Fibroblast of lung (primary cell): ENCODE measurements at regions not wholly inside any gene's neighbourhood (a gene's known extent, or its start where the extent isn't known, plus 50 kb on each side); places are given as distances from the start of the nearest gene placed in this dataset.
A peak's percentile ranks its signal among the peaks of the same experiment; 100 is the strongest.

ENCODE experiments used
- DNase-seq, 2 donors: peaks; one replicate each; pipeline versions ENCODE4 v3.0.0 to v3.0.0-alpha.2; 2010; ENCODE audit warnings: low read depth in 2 of 2
- H2AFZ ChIP-seq: 2 replicates; pipeline ENCODE4 v1.5.1; 2012; ENCODE audit warnings: low read length, control low read depth, inconsistent platforms
- H3K27ac ChIP-seq: 2 replicates; pipeline ENCODE4 v1.5.1; 2011; ENCODE audit warnings: low read length, control low read depth; ENCODE audit not compliant: insufficient read depth
- H3K27me3 ChIP-seq: 2 replicates; pipeline ENCODE4 v1.5.1; 2011; ENCODE audit warnings: mild to moderate bottlenecking, low read length; ENCODE audit not compliant: control insufficient read depth, insufficient read depth
- H3K36me3 ChIP-seq: 2 replicates; pipeline ENCODE4 v1.5.1; 2011; ENCODE audit warnings: low read length; ENCODE audit not compliant: control insufficient read depth, insufficient read depth
- H3K4me1 ChIP-seq: 2 replicates; pipeline ENCODE4 v1.5.1; 2011; ENCODE audit warnings: low read length; ENCODE audit not compliant: control insufficient read depth, insufficient read depth; ENCODE audit errors: extremely low read depth
- H3K4me2 ChIP-seq: 2 replicates; pipeline ENCODE4 v1.5.1; 2011; ENCODE audit warnings: low read length, control low read depth; ENCODE audit not compliant: insufficient read depth; ENCODE audit errors: extremely low read depth
- H3K4me3 ChIP-seq, 4 experiments: fragments of 200-600 bp in 1 of 4; sonication (generic) in 1 of 4; replicated peaks in 1 of 4; 2 replicates each; pipeline ENCODE4 v1.5.1; 2011 to 2016; ENCODE audit warnings: low read length in 4 of 4, low read depth in 3 of 4, mild to moderate bottlenecking in 3 of 4, control low read depth in 2 of 4, inconsistent platforms in 1 of 4, mixed read lengths in 1 of 4; ENCODE audit not compliant: insufficient read depth in 1 of 4; ENCODE audit errors: control extremely low read depth in 1 of 4
- H3K79me2 ChIP-seq: 2 replicates; pipeline ENCODE4 v1.5.1; 2012; ENCODE audit warnings: mild to moderate bottlenecking, low read length, inconsistent platforms; ENCODE audit not compliant: control insufficient read depth, insufficient read depth
- H3K9ac ChIP-seq: 2 replicates; pipeline ENCODE4 v1.5.1; 2011; ENCODE audit warnings: mild to moderate bottlenecking, low read length, control low read depth; ENCODE audit not compliant: insufficient read depth
- H3K9me3 ChIP-seq: 2 replicates; pipeline ENCODE4 v1.5.1; 2012; ENCODE audit warnings: low read depth, low read length; ENCODE audit not compliant: control insufficient read depth, insufficient read depth
- H4K20me1 ChIP-seq: 2 replicates; pipeline ENCODE4 v1.5.1; 2011; ENCODE audit warnings: low read length; ENCODE audit not compliant: control insufficient read depth, insufficient read depth; ENCODE audit errors: extremely low read depth
- CTCF ChIP-seq, 2 donors: IDR thresholded peaks in 1 of 2; conservative IDR thresholded peaks in 1 of 2; 1 replicate in 1 of 2; 2 replicates in 1 of 2; pipeline ENCODE4 v1.5.1; 2011 to 2012; ENCODE audit warnings: low read length in 2 of 2, control low read depth in 1 of 2, inconsistent platforms in 1 of 2, low read depth in 1 of 2, mild to moderate bottlenecking in 1 of 2
- EZH2 ChIP-seq: IDR thresholded peaks from 2 replicates; pipeline ENCODE4 v1.5.1; 2012; ENCODE audit warnings: low read length, control low read depth, mild to moderate bottlenecking; ENCODE audit errors: missing control alignments

GRCh38 chr3:76570436-76571057 lies 469.4 kb upstream of the ROBO2 start:
- Histone ChIP-seq H3K4me2 (no peak overlapping the region), H3K4me1 (no peaks in the 10 kb centered on the region), H3K79me2 (no peaks in the 10 kb centered on the region), H3K36me3 (no peaks in the 10 kb centered on the region), H3K27ac (no peak overlapping the region), H2AFZ (no peak overlapping the region), H3K27me3 (no peaks in the 10 kb centered on the region), H3K9ac (no peak overlapping the region), H3K9me3 (no peaks in the 10 kb centered on the region), H3K4me3 (no peak overlapping the region), H4K20me1 (no peaks in the 10 kb centered on the region)
- peak; percentile 1 to 63 for DNase-seq
- TF ChIP-seq CTCF (conservative IDR thresholded peaks at IDR 0.05 in 1 of 2, IDR thresholded peaks at IDR 0.05 in 1 of 2; ENCODE audit: low read depth in 1 of 2, low read length in 2 of 2) (peak in 1 of 2 donors; percentile 65), EZH2 (no peak)

- Histone ChIP-seq H2AFZ (no peak overlapping the region), H3K79me2 (no peaks in the 10 kb centered on the region), H3K4me2 (no peak overlapping the region), H3K36me3 (no peaks in the 10 kb centered on the region), H3K4me1 (no peaks in the 10 kb centered on the region), H4K20me1 (no peaks in the 10 kb centered on the region), H3K9me3 (no peaks in the 10 kb centered on the region), H3K4me3 (no peak overlapping the region), H3K9ac (no peak overlapping the region), H3K27ac (no peak overlapping the region), H3K27me3 (no peaks in the 10 kb centered on the region)
- TF ChIP-seq EZH2 (no peak), CTCF (conservative IDR thresholded peaks at IDR 0.05 in 1 of 2, IDR thresholded peaks at IDR 0.05 in 1 of 2; ENCODE audit: low read depth in 1 of 2, low read length in 2 of 2) (no peak)
- DNase-seq, result no peak
These were observed 463.7 kb upstream of the ROBO2 start for GRCh38 chr3:76576201-76576600.

- Histone ChIP-seq H3K9ac (no peak overlapping the region), H3K27ac (no peak overlapping the region), H3K36me3 (no peaks in the 10 kb centered on the region), H2AFZ (no peak overlapping the region), H3K4me3 (no peak overlapping the region), H3K79me2 (no peaks in the 10 kb centered on the region), H3K4me1 (no peaks in the 10 kb centered on the region), H4K20me1 (no peaks in the 10 kb centered on the region), H3K27me3 (no peaks in the 10 kb centered on the region), H3K9me3 (no peaks in the 10 kb centered on the region), H3K4me2 (no peak overlapping the region)
- no peak for DNase-seq
- no peak for TF ChIP-seq EZH2
- no peak for TF ChIP-seq CTCF (conservative IDR thresholded peaks at IDR 0.05 in 1 of 2, IDR thresholded peaks at IDR 0.05 in 1 of 2; ENCODE audit: low read depth in 1 of 2, low read length in 2 of 2)
These were observed 457.8 kb upstream of the ROBO2 start for GRCh38 chr3:76582098-76582497.
